WTC11 (cell line): ENCODE measurements at regions not wholly inside any gene's neighbourhood (a gene's known extent, or its start where the extent isn't known, plus 50 kb on each side); places are given as distances from the start of the nearest gene placed in this dataset.

ENCODE experiments used
- ATAC-seq: fragments of 200-7000 bp; cut with Tn5 transposase; 2 replicates; pipeline ENCODE4 v1.10.0; 2021; ENCODE audit warnings: mild to moderate bottlenecking, moderate library complexity
- CTCF ChIA-PET: fragments of 300-600 bp; sonication (Branson Sonifier 250); formaldehyde crosslinking; loops from one replicate; lab custom pipeline; 2021; ENCODE audit warnings: antibody characterized with exemption; lab: Charles Lee
- POLR2A ChIA-PET: fragments of 350-600 bp; sonication (Branson Sonifier 250); formaldehyde crosslinking; loops from one replicate; lab custom pipeline; 2021; ENCODE audit warnings: antibody characterized with exemption; lab: Charles Lee
- DNase-seq: peaks from one replicate; pipeline ENCODE4 v3.0.0; 2021; ENCODE audit warnings: low spot score
- H3K27ac Mint-ChIP-seq: 2 replicates; pipeline ENCODE4 v1.8.0; 2021; ENCODE audit warnings: mixed read lengths
- H3K27me3 Mint-ChIP-seq: 2 replicates; pipeline ENCODE4 v1.8.0; 2021; ENCODE audit warnings: low read depth, mild to moderate bottlenecking, moderate library complexity, mixed read lengths
- H3K36me3 Mint-ChIP-seq: 2 replicates; pipeline ENCODE4 v1.8.0; 2021; ENCODE audit warnings: mixed read lengths
- H3K4me1 Mint-ChIP-seq: 2 replicates; pipeline ENCODE4 v1.8.0; 2022; ENCODE audit warnings: mixed read lengths
- H3K4me3 Mint-ChIP-seq: 2 replicates; pipeline ENCODE4 v1.8.0; 2021; ENCODE audit warnings: mild to moderate bottlenecking, moderate library complexity, mixed read lengths
- H3K9me3 Mint-ChIP-seq: 2 replicates; pipeline ENCODE4 v1.8.0; 2021; ENCODE audit warnings: mixed read lengths
- ARID4B ChIP-seq: sonication (generic); formaldehyde crosslinking; IDR thresholded peaks from 2 replicates; pipeline ENCODE4 v1.8.0; 2023; ENCODE audit warnings: missing genetic modification reagents, mild to moderate bottlenecking, borderline replicate concordance
- CBFB ChIP-seq: sonication (generic); formaldehyde crosslinking; IDR thresholded peaks from 2 replicates; pipeline ENCODE4 v1.8.1; 2022; ENCODE audit warnings: mild to moderate bottlenecking, low read depth, missing genetic modification reagents
- CTCF ChIP-seq: fragments of 200-600 bp; IDR thresholded peaks from 2 replicates; pipeline ENCODE4 v1.8.0; 2022; ENCODE audit warnings: antibody characterized with exemption
- EMX1 ChIP-seq: fragments of 250-450 bp; sonication (Bioruptor Pico); IDR thresholded peaks from 2 replicates; pipeline ENCODE4 v1.8.0; 2021; ENCODE audit warnings: mild to moderate bottlenecking
- FOXP4 ChIP-seq: sonication (generic); formaldehyde crosslinking; IDR thresholded peaks from 2 replicates; pipeline ENCODE4 v1.8.0; 2022; ENCODE audit warnings: mild to moderate bottlenecking, missing genetic modification reagents
- GRHL2 ChIP-seq: fragments of 250-450 bp; sonication (Bioruptor Pico); IDR thresholded peaks from 2 replicates; pipeline ENCODE4 v1.8.0; 2022; ENCODE audit warnings: mild to moderate bottlenecking, moderate library complexity; ENCODE audit not compliant: insufficient replicate concordance, severe bottlenecking
- MLX ChIP-seq: sonication (generic); formaldehyde crosslinking; IDR thresholded peaks from 2 replicates; pipeline ENCODE4 v1.8.1; 2023; ENCODE audit warnings: mild to moderate bottlenecking, missing genetic modification reagents, moderate library complexity
- NR3C1 ChIP-seq: sonication (generic); formaldehyde crosslinking; conservative IDR thresholded peaks from 2 replicates; pipeline ENCODE4 v1.8.1; 2023; ENCODE audit warnings: low read depth, mild to moderate bottlenecking, missing genetic modification reagents
- PRRX2 ChIP-seq: fragments of 250-450 bp; sonication (Bioruptor Pico); IDR thresholded peaks from 2 replicates; pipeline ENCODE4 v1.8.0; 2021; ENCODE audit warnings: mild to moderate bottlenecking
- SOX15 ChIP-seq: fragments of 250-450 bp; sonication (Bioruptor Pico); IDR thresholded peaks from 2 replicates; pipeline ENCODE4 v1.9.0; 2021; ENCODE audit warnings: mild to moderate bottlenecking
- SP1 ChIP-seq: sonication (generic); formaldehyde crosslinking; conservative IDR thresholded peaks from 2 replicates; pipeline ENCODE4 v1.8.1; 2022; ENCODE audit warnings: missing genetic modification reagents
- STAT6 ChIP-seq: sonication (generic); formaldehyde crosslinking; conservative IDR thresholded peaks from 2 replicates; pipeline ENCODE4 v1.8.1; 2023; ENCODE audit warnings: mild to moderate bottlenecking, low read depth, missing genetic modification reagents, moderate library complexity
- ZBTB43 ChIP-seq: sonication (generic); formaldehyde crosslinking; IDR thresholded peaks from 2 replicates; pipeline ENCODE4 v1.8.1; 2023; ENCODE audit warnings: mild to moderate bottlenecking, missing genetic modification reagents
- ZNF263 ChIP-seq: sonication (generic); formaldehyde crosslinking; IDR thresholded peaks from 2 replicates; pipeline ENCODE4 v1.8.1; 2022; ENCODE audit warnings: low read depth, mild to moderate bottlenecking, moderate library complexity, missing genetic modification reagents
- ZNF671 ChIP-seq: fragments of 250-450 bp; sonication (Bioruptor Pico); IDR thresholded peaks from 2 replicates; pipeline ENCODE4 v1.8.0; 2021; ENCODE audit warnings: mild to moderate bottlenecking

- no peak for ATAC-seq
Observed at GRCh38 chr1:58033311-58033710, 513.2 kb downstream of the OMA1 start.

GRCh38 chr1:58032611-58033073, 513.9 kb downstream of the OMA1 start:
- H3K4me3 Mint-ChIP-seq = no peak overlapping the region; the same call in 1 of the 2 replicates
- no peaks in the 10 kb centered on the region for H3K36me3 Mint-ChIP-seq
- CTCF ChIA-PET = interaction anchor here (1.5 kb wide), 1 partner anchor 28 kb away, joined by 5 read pairs; no protein-coding TSS in a partner anchor
- H3K27ac Mint-ChIP-seq = peak overlapping the region; percentile 87
- no peaks in the 10 kb centered on the region for H3K9me3 Mint-ChIP-seq
- POLR2A ChIA-PET = no interaction called here
- no peaks in the 10 kb centered on the region for H3K27me3 Mint-ChIP-seq
- no peak for ATAC-seq
- H3K4me1 Mint-ChIP-seq = peaks cover 81% of the 10 kb centered on the region
- no peak for DNase-seq
- TF ChIP-seq MLX (no peak), ARID4B (CRISPR knock-in tag) (no peak), ZNF671 (CRISPR knock-in tag) (no peak), PRRX2 (CRISPR knock-in tag) (no peak), SP1 (no peak)

More at GRCh38 chr1:58033311-58033710, 513.2 kb downstream of the OMA1 start:
- Mint-ChIP-seq H3K36me3 (no peaks in the 10 kb centered on the region), H3K9me3 (no peaks in the 10 kb centered on the region), H3K27me3 (no peaks in the 10 kb centered on the region), H3K27ac (peak overlapping the region; percentile 87), H3K4me3 (no peak overlapping the region), H3K4me1 (peaks cover 79% of the 10 kb centered on the region)
- CTCF ChIA-PET = no interaction called here
- no peak for DNase-seq
- TF ChIP-seq FOXP4 (CRISPR knock-in tag) = no peak
- no peak for TF ChIP-seq CBFB (CRISPR knock-in tag)
- TF ChIP-seq SOX15 (CRISPR knock-in tag) = no peak
- TF ChIP-seq NR3C1 (CRISPR knock-in tag) = no peak
- TF ChIP-seq EMX1 = no peak
- no peak for TF ChIP-seq CTCF
- TF ChIP-seq ZBTB43 (CRISPR knock-in tag) = no peak
- TF ChIP-seq GRHL2 (CRISPR knock-in tag) = no peak
- no peak for TF ChIP-seq ZNF263 (CRISPR knock-in tag)
- no peak for TF ChIP-seq STAT6 (CRISPR knock-in tag)
- POLR2A ChIA-PET = no interaction called here
